ENCODE measurements at regions not wholly inside any gene's neighbourhood (a gene's known extent, or its start where the extent isn't known, plus 50 kb on each side); places are given as distances from the start of the nearest gene placed in this dataset.

- Histone ChIP-seq H3K4me1 (no peaks in the 10 kb centered on the region), H3K4me3 (no peak overlapping the region), H3K9me3 (no peaks in the 10 kb centered on the region), H3K27ac (no peak overlapping the region), H3K4me2 (no peak overlapping the region)
- ATAC-seq (no peak), DNase-seq (ENCODE audit: low read depth in 1 of 2, low spot score in 1 of 2) (no peak), FAIRE-seq (no peak)
- ChIA-PET POLR2A (no interaction called here), CTCF (no interaction called here)
- WGBS (ENCODE audit: missing lambda C conversion rate), result 38% methylated on average over 2 of the region's 6 CpGs
- no peak for TF ChIP-seq ATOH8 (CRISPR knock-in tag; IDR thresholded peaks at IDR 0.05; ENCODE audit: low read depth)
- TF ChIP-seq HES2 (IDR thresholded peaks at IDR 0.05), result no peak
- no peak for TF ChIP-seq FOXS1 (CRISPR knock-in tag; IDR thresholded peaks at IDR 0.05)
- TF ChIP-seq MAFK (IDR thresholded peaks at IDR 0.05; ENCODE audit: partially characterized antibody), result no peak
- TF ChIP-seq PBX3 (IDR thresholded peaks at IDR 0.05), result no peak
- TF ChIP-seq JUNB (IDR thresholded peaks at IDR 0.05), result no peak
Observed at GRCh38 chr13:88896466-88896865, 1225.3 kb downstream of the SLITRK5 start.

GRCh38 chr13:88908961-88909441 lies 1237.8 kb downstream of the SLITRK5 start:
- ATAC-seq (no peak), FAIRE-seq (no peak), DNase-seq (ENCODE audit: low read depth in 1 of 2, low spot score in 1 of 2) (no peak)
- WGBS (ENCODE audit: missing lambda C conversion rate), result 44% methylated on average over 2 of the region's 2 CpGs
- no peaks in the 10 kb centered on the region for H3K9me3 ChIP-seq
- TF ChIP-seq NFE2L2 (conservative IDR thresholded peaks at IDR 0.05; ENCODE audit: low read length), result no peak
- no peak for TF ChIP-seq TP53 (CRISPR knock-in tag; IDR thresholded peaks at IDR 0.05)
- TF ChIP-seq ZNF302 (CRISPR knock-in tag; IDR thresholded peaks at IDR 0.05), result no peak
- TF ChIP-seq PHF8 (IDR thresholded peaks at IDR 0.05; ENCODE audit: borderline replicate concordance, low read depth), result no peak
- TF ChIP-seq CHD2 (IDR thresholded peaks at IDR 0.05; ENCODE audit: low read length, partially characterized antibody), result no peak
- ChIA-PET POLR2A (no interaction called here), CTCF (no interaction called here)
- no peak overlapping the region for H3K27ac ChIP-seq
- H3K4me2 ChIP-seq, result no peak overlapping the region
- H3K4me1 ChIP-seq, result no peaks in the 10 kb centered on the region
- H3K4me3 ChIP-seq, result no peak overlapping the region

GRCh38 chr13:88919970-88920628 lies 1248.9 kb downstream of the SLITRK5 start:
- ChIA-PET POLR2A (no interaction called here), CTCF (no interaction called here)
- ATAC-seq (no peak), FAIRE-seq (no peak), DNase-seq (ENCODE audit: low read depth in 1 of 2, low spot score in 1 of 2) (no peak)
- Histone ChIP-seq H3K4me3 (no peak overlapping the region), H3K9me3 (no peaks in the 10 kb centered on the region), H3K4me1 (no peaks in the 10 kb centered on the region), H3K27ac (no peak overlapping the region), H3K4me2 (no peak overlapping the region)
- TF ChIP-seq RNF2 (IDR thresholded peaks at IDR 0.05; ENCODE audit: borderline replicate concordance, low read depth) (no peak), KDM5A (IDR thresholded peaks at IDR 0.05) (no peak), CHD2 (IDR thresholded peaks at IDR 0.05; ENCODE audit: low read length, partially characterized antibody) (no peak), HOXA7 (CRISPR knock-in tag; IDR thresholded peaks at IDR 0.05) (no peak), NR3C1 (IDR thresholded peaks at IDR 0.05) (no peak), NFE2L2 (conservative IDR thresholded peaks at IDR 0.05; ENCODE audit: low read length) (no peak), MAX (IDR thresholded peaks at IDR 0.05) (no peak), E2F6 (IDR thresholded peaks at IDR 0.05; ENCODE audit: borderline replicate concordance, low read depth) (no peak), NPAS2 (CRISPR knock-in tag; IDR thresholded peaks at IDR 0.05; ENCODE audit: borderline replicate concordance) (no peak), HOXB13 (CRISPR knock-in tag; IDR thresholded peaks at IDR 0.05; ENCODE audit: low read depth) (no peak), RFX5 (IDR thresholded peaks at IDR 0.05) (no peak), CHD4 (IDR thresholded peaks at IDR 0.05; ENCODE audit: borderline replicate concordance) (no peak), TP53 (CRISPR knock-in tag; IDR thresholded peaks at IDR 0.05) (no peak), BHLHE40 (IDR thresholded peaks at IDR 0.05; ENCODE audit: low read depth, low read length) (no peak), RCOR1 (IDR thresholded peaks at IDR 0.05; ENCODE audit: low read depth, low read length) (no peak), HMGXB4 (CRISPR knock-in tag; IDR thresholded peaks at IDR 0.05; ENCODE audit: borderline replicate concordance) (no peak)
- 69% methylated on average over 3 of the region's 3 CpGs for WGBS (ENCODE audit: missing lambda C conversion rate)
